Natural killer cell (primary cell): ENCODE measurements at regions not wholly inside any gene's neighbourhood (a gene's known extent, or its start where the extent isn't known, plus 50 kb on each side); places are given as distances from the start of the nearest gene placed in this dataset.

Experiments
- ATAC-seq, 3 donors: fragments of 150-1000 bp in 2 of 3; fragments of 200-7000 bp in 1 of 3; cut with Tn5 transposase; 1 replicate in 1 of 3; 2 replicates in 2 of 3; pipeline ENCODE4 v1.10.0; 2021; ENCODE audit warnings: mild to moderate bottlenecking in 2 of 3, moderate library complexity in 2 of 3
- DNase-seq, 2 donors: peaks; one replicate each; pipeline versions ENCODE4 v3.0.0 to v3.0.0-alpha.2; 2013 to 2021; ENCODE audit warnings: mixed read lengths in 1 of 2
- H3K27ac ChIP-seq: one replicate; pipeline ENCODE4 v1.5.1; 2013; ENCODE audit warnings: mild to moderate bottlenecking, low read length
- H3K27me3 ChIP-seq: one replicate; pipeline ENCODE4 v1.6.1; 2013; ENCODE audit warnings: low read length; ENCODE audit not compliant: control insufficient read depth, insufficient read depth
- H3K36me3 ChIP-seq: one replicate; pipeline ENCODE4 v1.6.1; 2013; ENCODE audit warnings: low read length; ENCODE audit not compliant: control insufficient read depth, insufficient read depth
- H3K4me1 ChIP-seq: one replicate; pipeline ENCODE4 v1.6.1; 2013; ENCODE audit warnings: low read length; ENCODE audit not compliant: control insufficient read depth, insufficient read depth
- H3K4me3 ChIP-seq: one replicate; pipeline ENCODE4 v1.5.1; 2013; ENCODE audit warnings: low read length
- H3K9me3 ChIP-seq: one replicate; pipeline ENCODE4 v1.6.1; 2013; ENCODE audit warnings: low read length; ENCODE audit not compliant: control insufficient read depth, insufficient read depth
- H3K27ac Mint-ChIP-seq, 2 donors: one replicate each; pipeline ENCODE4 v1.8.0; 2022; ENCODE audit warnings: mild to moderate bottlenecking in 2 of 2, mixed read lengths in 2 of 2, moderate library complexity in 1 of 2
- H3K27me3 Mint-ChIP-seq, 2 donors: one replicate each; pipeline ENCODE4 v1.8.0; 2022; ENCODE audit warnings: low read depth in 2 of 2, mixed read lengths in 2 of 2
- H3K36me3 Mint-ChIP-seq: one replicate; pipeline ENCODE4 v1.8.0; 2022; ENCODE audit warnings: mixed read lengths
- H3K4me1 Mint-ChIP-seq, 2 donors: one replicate each; pipeline ENCODE4 v1.8.0; 2022; ENCODE audit warnings: mixed read lengths in 2 of 2
- H3K4me3 Mint-ChIP-seq: one replicate; pipeline ENCODE4 v1.8.0; 2022; ENCODE audit warnings: mild to moderate bottlenecking, moderate library complexity, mixed read lengths
- H3K9me3 Mint-ChIP-seq, 2 donors: one replicate each; pipeline ENCODE4 v1.8.0; 2022; ENCODE audit warnings: mixed read lengths in 2 of 2
- WGBS: methylation state at CpG from one replicate; pipeline ENCODE4 v1.1.7; 2013; ENCODE audit warnings: missing lambda C conversion rate; ENCODE audit not compliant: insufficient coverage; 5-methylcytosine and 5-hydroxymethylcytosine counted together
- intact Hi-C: fragments of 100-400 bp; cut with micrococcal nuclease; formaldehyde crosslinking; loops from one replicate; pipeline ENCODE4 v1.14.2; 2022
- TF ChIP-seq, protein P1 (sequence below): fragments of 200-600 bp; IDR thresholded peaks from one replicate; pipeline ENCODE4 v1.8.0; 2022; ENCODE audit warnings: antibody characterized with exemption

- no peak overlapping the region for H3K27ac ChIP-seq
- Mint-ChIP-seq H3K27ac (no peak overlapping the region), H3K4me3 (no peak overlapping the region), H3K27me3 (no peaks in the 10 kb centered on the region), H3K36me3 (no peaks in the 10 kb centered on the region), H3K4me1 (no peaks in the 10 kb centered on the region), H3K9me3 (peaks cover 8 to 23% of the 10 kb centered on the region in 2 donors)
- H3K4me3 ChIP-seq = no peak overlapping the region
- ATAC-seq (no peak), DNase-seq (no peak)
- peaks cover 5% of the 10 kb centered on the region for H3K9me3 ChIP-seq
- 92% methylated on average over 8 of the region's 8 CpGs for WGBS
- intact Hi-C loops = no loop called here
- no peaks in the 10 kb centered on the region for H3K27me3 ChIP-seq
- H3K4me1 ChIP-seq = no peaks in the 10 kb centered on the region
- TF ChIP-seq, protein P1, sequence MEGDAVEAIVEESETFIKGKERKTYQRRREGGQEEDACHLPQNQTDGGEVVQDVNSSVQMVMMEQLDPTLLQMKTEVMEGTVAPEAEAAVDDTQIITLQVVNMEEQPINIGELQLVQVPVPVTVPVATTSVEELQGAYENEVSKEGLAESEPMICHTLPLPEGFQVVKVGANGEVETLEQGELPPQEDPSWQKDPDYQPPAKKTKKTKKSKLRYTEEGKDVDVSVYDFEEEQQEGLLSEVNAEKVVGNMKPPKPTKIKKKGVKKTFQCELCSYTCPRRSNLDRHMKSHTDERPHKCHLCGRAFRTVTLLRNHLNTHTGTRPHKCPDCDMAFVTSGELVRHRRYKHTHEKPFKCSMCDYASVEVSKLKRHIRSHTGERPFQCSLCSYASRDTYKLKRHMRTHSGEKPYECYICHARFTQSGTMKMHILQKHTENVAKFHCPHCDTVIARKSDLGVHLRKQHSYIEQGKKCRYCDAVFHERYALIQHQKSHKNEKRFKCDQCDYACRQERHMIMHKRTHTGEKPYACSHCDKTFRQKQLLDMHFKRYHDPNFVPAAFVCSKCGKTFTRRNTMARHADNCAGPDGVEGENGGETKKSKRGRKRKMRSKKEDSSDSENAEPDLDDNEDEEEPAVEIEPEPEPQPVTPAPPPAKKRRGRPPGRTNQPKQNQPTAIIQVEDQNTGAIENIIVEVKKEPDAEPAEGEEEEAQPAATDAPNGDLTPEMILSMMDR = no peak
- no peaks in the 10 kb centered on the region for H3K36me3 ChIP-seq
These were observed 1454.5 kb upstream of the TENM3 start for GRCh38 chr4:180788729-180789128.

- no peaks in the 10 kb centered on the region for H3K36me3 ChIP-seq
- Mint-ChIP-seq H3K9me3 (peaks cover 10 to 19% of the 10 kb centered on the region in 2 donors), H3K36me3 (no peaks in the 10 kb centered on the region), H3K4me1 (no peaks in the 10 kb centered on the region), H3K27me3 (no peaks in the 10 kb centered on the region), H3K27ac (no peak overlapping the region), H3K4me3 (no peak overlapping the region)
- intact Hi-C loops = no loop called here
- H3K4me3 ChIP-seq = no peak overlapping the region
- TF ChIP-seq, protein P1 = no peak
- peaks cover 3% of the 10 kb centered on the region for H3K9me3 ChIP-seq
- WGBS = 82% methylated on average over 5 of the region's 6 CpGs
- no peaks in the 10 kb centered on the region for H3K27me3 ChIP-seq
- ATAC-seq (no peak), DNase-seq (no peak)
- H3K27ac ChIP-seq = no peak overlapping the region
- H3K4me1 ChIP-seq = no peaks in the 10 kb centered on the region
These were observed 1453.3 kb upstream of the TENM3 start for GRCh38 chr4:180789929-180790328.

DNA sequence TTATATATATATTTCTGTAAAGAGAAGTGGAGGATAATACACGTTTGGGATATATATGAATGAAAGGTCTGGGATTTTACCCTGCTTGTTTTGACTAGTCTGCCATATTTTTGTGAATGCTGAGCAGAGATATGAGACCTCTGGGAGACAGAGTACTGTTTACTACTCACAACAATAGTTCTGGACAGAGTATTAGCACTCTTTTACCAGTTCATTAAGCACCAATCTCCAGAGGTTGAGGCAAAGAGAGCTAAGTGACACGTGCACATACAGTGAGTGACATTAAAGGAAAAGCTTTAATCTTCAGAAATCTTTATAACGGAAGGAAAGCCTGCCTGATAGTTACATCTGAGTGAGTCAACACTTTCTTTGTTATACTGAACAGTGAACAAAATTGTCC, 1452.7 kb upstream of the TENM3 start:
- no peak overlapping the region for H3K27ac Mint-ChIP-seq
- no peaks in the 10 kb centered on the region for H3K36me3 Mint-ChIP-seq
- ATAC-seq (no peak), DNase-seq (no peak)
- no peaks in the 10 kb centered on the region for H3K27me3 Mint-ChIP-seq
- Histone ChIP-seq H3K36me3 (no peaks in the 10 kb centered on the region), H3K9me3 (no peaks in the 10 kb centered on the region), H3K27me3 (no peaks in the 10 kb centered on the region), H3K4me1 (no peaks in the 10 kb centered on the region), H3K27ac (no peak overlapping the region), H3K4me3 (no peak overlapping the region)
- no peaks in the 10 kb centered on the region for H3K4me1 Mint-ChIP-seq
- peaks cover 10 to 19% of the 10 kb centered on the region in 2 donors for H3K9me3 Mint-ChIP-seq
- H3K4me3 Mint-ChIP-seq = no peak overlapping the region
- intact Hi-C loops = no loop called here
- WGBS = 60% methylated on average over 3 of the region's 3 CpGs
- TF ChIP-seq, protein P1 = no peak

DNA sequence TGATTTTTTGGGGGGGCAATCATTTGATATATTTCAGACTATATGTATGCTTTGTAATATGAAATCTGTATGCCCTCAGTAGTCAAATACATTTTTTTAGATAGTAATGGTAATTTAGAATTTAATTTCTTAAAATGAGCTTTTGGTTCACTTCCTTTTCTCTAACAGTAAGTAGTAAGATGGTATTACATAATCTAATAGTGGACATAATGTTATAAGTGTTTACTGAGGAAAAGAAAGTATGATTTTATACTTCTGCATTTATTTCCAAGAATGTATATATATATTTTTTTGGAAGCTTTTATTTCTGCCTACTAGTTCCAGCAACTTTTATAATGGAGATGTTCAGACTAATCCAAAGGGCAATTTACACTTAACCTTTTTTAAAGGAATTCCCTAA, 1450.7 kb upstream of the TENM3 start:
- ATAC-seq = no peak
- Histone ChIP-seq H3K36me3 (no peaks in the 10 kb centered on the region), H3K9me3 (no peaks in the 10 kb centered on the region), H3K27ac (no peak overlapping the region), H3K4me1 (no peaks in the 10 kb centered on the region), H3K4me3 (no peak overlapping the region), H3K27me3 (no peaks in the 10 kb centered on the region)
- DNase-seq = no peak
- Mint-ChIP-seq H3K36me3 (no peaks in the 10 kb centered on the region), H3K4me1 (no peaks in the 10 kb centered on the region), H3K27ac (no peak overlapping the region), H3K4me3 (no peak overlapping the region), H3K9me3 (peaks cover 9 to 12% of the 10 kb centered on the region in 2 donors), H3K27me3 (no peaks in the 10 kb centered on the region)
- intact Hi-C loops = no loop called here
- TF ChIP-seq, protein P1 = no peak
